ENCODE measurements at regions not wholly inside any gene's neighbourhood (a gene's known extent, or its start where the extent isn't known, plus 50 kb on each side); places are given as distances from the start of the nearest gene placed in this dataset.
"Not testable (repeated sequence)": the region's sequence is repeated elsewhere in the genome, so short reads cannot be mapped to it uniquely, and the experiment has no call there.

DNA sequence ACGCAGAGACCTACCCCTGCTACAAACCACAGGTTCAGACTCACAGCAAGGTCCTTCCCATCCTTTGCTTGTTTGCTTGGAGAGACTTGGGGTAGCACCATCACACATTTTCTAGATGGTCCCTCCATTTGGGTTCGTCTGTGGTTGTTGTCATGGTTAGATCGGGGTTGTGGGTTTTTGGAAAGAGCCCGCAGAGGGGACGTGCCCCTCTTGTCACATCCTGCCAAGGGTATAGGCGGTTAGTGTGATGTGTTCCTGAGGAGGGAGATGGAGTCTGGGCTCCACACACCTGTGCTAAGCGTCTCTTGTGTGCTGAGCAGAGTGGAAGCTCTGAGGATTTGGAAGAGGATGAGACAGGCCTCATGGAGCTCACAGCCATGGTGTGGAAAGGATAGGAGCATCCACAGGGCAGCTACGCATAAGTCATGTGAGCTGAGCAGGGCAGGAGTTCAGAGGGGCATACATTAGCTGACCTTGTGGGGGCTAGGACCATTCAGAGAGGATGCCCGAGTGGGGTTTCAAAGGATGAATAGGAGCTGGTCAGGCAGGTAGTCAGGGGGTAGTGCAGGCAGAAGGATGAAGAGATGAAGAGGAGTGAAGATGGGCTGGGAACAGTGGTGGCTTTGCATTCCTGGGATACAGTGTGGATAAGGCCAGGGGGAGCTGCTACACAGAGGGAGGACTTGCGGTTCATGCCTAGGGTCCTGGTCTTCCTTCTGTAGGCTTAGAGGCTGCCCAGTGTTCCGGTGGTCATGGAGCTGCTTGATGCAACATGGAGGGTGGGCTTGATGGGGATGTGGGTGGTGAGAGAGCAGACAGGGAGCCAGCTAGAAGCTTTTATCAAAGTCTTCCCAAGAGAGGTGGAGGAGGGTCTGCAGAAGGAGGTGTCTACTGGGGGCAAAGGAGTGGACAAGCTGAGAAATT is 62.9 kb downstream of the ACKR3 start:
- no peak for DNase-seq (ENCODE audit: extremely low read depth, low read depth)

DNA sequence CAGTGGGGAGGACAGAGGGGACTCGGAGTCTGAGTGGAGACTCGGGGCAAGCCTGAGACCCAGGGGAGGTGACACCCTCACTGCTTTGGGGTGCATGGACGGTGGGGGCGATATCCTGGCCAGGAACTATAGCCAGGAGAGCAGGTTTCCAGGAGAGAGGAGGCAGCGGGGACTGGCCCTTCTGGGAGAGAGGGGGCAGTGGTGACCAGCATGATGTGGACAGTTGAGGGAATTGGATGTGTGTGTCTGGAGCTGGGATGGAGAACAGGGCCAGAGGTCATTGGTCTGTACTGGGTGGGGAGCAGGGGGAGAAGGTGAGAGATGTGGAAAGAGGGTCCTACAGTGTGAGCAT is 63.6 kb downstream of the ACKR3 start:
- no peak for DNase-seq (ENCODE audit: extremely low read depth, low read depth)

DNA sequence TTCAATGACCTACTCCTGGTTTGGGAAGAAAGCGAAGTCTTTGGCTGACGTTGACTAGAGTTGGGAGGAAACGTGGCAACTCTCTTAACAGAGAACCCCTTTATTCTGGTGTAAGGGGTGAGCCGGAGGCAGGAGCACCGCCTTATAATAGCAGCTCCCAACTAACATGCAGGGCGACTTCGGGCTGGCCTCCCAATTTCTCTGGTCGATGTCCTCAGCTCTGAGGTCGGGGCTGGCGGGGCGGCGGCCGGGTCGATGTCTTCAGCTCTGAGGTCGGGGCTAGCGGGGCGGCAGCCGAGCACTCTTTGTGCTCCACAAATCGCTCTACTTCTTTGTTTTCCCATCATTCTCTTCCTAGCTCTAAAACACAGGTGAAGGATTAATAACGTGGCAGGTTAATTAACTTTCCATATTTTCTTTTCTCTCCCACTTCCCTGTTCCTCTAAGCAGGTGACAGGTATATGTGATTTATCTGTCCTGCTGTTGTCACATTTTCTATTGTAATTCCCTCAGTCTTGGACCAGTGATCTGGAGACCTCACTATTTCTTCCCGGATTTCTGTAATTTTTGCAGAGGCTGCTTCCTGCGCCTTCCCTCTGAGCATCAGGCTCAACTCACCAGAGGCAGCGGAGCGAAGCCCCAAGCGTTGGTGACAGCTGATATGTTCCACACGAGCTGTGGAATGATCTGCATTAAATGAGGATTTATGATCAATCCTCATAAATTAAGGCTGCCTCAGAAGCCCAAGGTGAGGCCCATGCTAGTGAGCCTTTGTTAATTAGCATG is 64.3 kb downstream of the ACKR3 start:
- DNase-seq (ENCODE audit: extremely low read depth, low read depth) = no peak

DNA sequence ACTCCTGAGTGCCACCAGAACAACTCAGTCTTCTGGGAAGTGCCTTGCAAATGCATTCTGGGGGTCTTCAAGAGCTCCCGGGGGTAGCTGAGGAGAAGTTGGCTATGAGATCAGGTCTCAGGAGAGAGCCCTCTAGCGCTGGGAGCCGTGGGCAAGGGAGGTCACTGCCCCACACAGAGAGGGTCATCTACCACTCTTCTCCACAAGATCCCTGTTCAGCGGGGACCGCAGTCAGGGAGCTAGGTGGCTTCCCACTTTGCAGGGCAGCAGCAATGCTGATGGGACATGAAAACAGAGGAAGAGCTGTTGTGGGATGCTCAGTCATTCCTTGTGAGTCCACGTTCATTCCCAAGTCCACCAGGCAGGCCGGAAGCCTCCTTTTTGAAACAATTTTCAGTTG is 66.6 kb downstream of the ACKR3 start:
- no peak for DNase-seq (ENCODE audit: extremely low read depth, low read depth)

DNA sequence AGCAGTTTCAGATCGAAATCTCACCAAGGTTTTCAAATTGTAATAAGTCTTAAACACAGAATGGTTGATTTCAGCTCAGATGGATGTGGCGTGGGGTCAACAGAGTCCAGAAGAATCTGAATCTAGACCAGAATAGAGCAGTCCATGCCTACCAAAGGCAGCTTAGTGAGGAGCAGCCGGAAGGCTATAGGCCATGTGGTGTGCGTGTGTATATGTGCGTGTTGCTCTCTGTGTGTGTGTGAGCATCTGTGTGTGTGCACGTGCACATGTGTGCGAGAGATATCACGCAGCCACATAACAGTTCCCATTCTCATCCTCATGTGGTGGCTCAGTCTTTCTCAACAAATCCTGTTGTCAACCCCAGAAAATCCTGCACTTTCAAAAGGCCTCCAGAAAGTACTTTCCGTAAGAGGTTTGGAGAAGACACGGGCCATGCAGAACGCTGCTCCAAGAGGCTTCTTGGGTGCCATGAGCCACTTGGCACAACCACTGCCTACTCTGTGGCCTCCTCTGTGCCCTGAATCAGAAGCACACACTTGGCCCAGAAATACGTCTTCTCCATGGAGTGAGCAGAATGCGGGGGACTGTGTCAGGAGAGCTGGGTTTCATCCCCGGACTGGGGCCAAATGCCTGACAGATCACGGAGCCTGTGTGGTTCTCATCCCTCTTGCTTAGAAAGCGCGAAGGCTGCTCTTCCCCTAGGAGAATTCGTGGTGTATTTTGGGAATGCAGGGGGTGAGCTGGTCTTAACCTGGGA is 67.3 kb downstream of the ACKR3 start:
- no peak for DNase-seq (ENCODE audit: extremely low read depth, low read depth)

DNA sequence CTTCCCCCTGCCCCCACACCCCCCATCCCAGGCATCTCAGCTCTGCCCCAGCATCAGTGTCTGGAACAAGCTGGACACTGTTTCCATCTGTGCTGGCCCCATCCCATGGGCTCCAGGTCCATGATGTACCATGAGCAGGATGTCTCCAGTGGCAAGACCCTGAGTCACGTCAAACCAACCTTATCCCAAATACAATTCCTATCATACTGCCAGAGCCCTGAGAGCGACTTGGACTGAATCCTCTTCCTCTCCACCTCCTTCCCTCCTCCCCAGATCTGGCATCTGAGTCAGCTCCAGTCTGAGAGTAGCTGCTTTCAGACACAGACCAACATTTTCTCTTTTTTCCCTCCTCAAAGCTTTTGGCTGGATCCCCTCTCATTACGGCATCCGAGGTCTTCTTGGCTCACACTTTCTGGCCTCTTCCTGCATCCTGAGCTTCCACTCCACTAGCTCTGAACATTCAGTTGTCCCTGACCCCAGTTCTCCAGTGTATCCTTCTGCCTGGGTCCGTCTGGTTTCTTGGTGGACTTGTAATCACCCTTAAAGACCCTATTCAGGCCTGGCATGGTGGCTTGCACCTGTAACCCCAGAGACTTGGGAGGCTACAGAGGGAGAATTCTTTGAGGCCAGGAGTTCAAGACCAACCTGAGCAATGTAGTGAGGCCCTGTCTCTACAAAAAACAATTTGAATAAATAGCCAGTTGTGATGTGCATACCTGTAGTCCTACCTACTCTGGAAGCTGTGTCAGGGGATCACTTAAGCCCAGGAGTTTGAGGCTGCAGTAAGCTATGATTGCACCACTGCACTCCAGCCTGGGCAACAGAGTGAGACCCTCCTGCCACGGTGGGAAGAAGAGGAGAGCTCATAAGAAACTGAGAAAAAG is 68.3 kb downstream of the ACKR3 start:
- DNase-seq (ENCODE audit: extremely low read depth, low read depth) = no peak

DNA sequence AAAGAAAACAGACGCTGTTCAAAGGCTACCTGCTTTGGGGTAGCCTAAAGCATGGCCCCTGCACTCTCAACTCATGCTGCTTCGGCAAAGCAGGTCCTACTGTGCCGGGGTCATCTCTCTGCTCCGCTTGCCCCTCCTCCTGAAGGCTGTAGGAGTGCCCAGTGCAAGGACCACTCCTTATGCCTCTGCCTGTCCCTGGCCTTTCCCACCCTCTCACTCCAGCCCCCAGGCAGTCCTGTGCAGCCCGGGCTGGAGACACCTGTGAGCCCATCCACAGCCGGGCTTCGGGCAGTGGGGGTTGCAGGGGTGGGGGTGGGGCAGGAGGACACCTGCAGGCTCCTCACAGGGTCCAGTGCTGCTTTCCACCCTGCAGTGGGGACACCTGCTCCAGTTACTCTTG is 69.1 kb downstream of the ACKR3 start:
- no peak for DNase-seq (ENCODE audit: extremely low read depth, low read depth)

DNA sequence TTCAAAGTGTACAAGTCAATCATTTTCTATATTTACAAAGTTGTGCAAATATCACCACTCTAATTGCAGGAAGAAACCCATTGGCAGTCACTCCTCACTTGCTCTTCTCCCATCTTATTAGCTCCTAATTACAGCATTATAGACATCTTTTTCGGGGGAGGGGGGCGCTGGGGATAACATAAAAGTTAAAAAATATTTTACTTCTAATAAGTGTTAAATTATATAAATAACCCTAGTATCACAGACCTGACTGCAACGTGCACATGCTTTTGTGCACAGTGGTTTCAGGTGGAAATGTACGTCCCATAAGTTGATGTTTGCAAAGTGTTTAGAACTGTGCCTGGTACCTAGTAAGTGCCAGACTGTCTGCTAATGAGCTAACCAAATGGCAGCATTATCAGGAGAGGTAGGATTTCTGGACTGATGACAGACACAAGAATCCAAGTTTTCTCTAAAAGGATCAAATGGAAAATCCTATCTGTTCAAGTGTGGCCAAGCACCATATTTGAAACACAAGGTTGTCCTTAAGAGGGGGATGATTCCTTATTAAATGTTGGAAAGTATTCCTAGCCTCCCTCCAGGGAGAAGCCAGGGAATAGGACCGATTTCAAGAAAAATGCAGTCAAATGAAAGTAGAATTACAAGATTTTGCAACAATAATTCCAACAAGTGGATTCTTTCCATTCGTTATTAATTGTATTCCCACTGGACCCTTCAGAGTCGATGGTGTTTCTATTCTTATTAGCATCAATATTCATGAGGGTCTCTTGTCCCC is 70.0 kb downstream of the ACKR3 start:
- DNase-seq (ENCODE audit: extremely low read depth, low read depth) = no peak

DNA sequence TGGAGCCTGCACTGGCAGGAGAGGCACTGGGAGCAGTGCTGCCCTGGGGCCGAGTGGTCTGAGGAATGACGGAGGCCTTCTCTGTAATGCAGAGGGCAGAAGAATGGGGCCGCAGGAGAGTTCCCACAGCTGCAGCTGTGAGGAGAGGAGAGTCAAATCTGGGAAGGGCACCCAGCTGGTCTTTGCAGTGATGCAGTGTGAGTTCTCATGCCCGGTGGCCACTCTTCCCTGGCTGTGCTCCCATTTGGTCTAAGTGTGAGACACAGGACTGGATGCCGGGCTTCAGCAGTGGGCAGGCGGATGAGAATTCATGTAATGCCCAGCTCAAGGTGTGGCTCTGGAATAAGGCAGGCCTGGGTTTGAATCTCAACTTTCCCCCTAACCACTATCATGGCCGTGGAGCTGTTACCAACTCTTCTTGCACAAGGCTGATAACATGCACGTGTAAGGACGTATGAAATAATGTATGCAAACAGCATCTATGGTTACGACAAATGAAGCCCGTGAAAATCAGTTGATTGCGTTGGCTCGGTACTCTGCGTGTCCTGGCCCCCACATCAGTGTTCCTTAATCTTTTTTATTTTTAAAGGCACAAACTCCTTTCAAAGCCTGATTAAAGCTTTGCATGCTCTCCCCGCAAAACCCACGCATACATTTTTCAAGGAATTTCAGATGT is 71.6 kb downstream of the ACKR3 start:
- DNase-seq (ENCODE audit: extremely low read depth, low read depth) = no peak

DNA sequence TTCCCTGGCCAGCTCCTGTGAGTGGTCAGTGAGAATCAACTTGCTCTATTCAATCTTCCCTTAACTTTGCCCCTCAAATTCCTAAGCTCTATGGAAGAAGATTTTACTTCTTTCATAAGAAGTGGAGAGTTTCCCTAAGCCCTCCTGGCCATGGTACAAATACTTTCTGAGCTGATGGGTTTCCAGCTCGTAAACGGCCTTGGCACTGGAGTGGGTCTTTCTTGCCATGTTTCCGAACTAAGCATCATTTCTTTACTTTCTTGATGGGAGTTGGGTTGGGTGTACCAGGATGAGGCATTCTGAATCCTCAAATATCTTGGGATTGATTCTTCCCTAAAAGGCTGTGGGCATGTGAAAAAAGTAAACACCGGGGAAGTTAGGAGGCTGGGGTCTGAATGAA is 72.5 kb downstream of the ACKR3 start:
- no peak for DNase-seq (ENCODE audit: extremely low read depth, low read depth)

DNA sequence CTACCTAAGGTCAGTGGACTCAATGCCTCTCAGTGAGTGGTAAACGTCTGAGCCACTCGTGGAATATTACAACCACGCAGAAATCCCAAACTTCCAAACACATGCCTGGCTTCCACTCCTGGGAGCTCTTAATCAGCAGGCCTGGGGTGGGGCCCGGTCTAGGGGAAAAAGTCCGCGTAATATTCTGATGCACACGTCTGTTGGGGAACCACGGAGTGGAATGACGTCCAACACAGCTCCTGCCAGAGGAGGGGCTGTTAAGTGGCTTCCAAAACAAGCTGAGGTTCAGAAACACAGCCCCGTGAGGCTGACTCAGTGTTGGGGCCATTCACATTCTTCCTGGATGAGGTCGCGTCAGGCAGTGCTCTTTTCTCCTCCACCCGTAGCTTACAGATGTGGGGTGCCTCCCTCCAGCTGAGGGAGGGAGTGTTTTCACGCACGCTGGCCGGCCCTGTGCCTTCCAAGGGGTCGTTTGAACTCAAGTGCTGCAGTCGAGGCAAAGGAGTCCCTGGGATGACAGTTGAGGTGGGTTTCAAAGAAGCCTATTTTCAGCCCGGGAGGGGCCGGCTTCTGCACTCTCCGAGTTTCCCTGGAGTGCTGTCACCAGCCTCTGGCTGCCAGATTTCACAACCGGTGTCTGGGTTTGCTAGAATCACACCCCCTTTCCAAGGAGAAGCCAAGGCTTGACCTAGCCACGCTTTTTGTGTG is 73.1 kb downstream of the ACKR3 start:
- DNase-seq (ENCODE audit: extremely low read depth, low read depth) = no peak

DNA sequence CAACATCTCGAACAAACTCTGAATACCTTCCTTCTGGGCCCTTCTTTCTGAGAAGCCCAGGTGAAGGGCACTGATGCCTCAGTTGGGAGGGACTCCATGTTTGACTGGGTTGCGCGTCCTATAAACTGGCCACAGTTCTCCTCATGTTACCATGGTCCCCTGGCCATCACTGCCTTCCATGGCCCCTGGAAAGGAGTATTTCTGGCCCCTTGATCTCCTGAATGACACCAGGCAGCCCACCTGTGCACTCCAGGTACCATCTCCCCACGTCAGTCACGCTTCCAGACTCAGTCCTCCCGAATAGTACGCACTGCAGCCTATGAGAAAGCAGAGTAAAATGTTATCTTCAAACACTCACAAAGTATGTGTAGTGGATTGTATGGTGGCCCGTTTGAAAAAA is 73.9 kb downstream of the ACKR3 start:
- no peak for DNase-seq (ENCODE audit: extremely low read depth, low read depth)

DNA sequence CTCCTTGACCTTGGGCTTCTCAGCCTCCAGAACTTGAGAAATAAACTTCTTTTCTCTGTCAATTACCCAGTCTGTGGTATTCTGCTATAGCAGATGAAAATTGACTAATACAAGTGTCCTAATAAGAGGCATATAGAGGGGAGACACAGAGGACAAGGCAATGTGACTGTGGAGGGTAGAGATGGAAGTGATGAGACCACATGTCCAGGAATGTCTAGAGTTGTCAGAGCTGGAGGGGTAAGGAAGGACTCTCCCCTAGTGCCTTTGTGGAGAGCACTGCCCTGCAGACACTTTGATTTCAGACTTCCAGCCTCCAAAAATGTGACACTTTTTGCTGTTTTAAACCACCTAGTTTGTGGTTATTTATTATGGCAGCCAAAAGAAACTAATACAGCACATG is 74.4 kb downstream of the ACKR3 start:
- DNase-seq (ENCODE audit: extremely low read depth, low read depth) = no peak

DNA sequence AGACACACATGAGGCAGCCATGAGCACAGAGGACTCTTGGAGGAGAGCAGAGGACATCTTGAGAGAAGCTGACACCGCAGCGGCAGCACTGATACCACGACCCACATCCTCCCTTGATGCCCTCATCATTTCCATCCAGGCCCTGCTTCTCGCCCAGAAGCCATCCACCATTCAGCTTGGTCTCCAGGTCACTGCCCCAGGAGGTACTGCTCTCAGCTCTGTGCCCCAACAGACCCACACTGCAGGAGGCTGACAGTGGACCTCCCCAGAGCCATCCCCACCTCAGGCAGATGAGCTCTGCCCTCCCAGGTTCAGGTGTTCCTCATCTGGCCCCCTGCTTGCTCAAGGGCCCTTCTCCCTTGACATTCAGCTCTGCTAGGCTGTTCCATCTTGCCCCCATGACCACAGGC is 74.9 kb downstream of the ACKR3 start:
- no peak for DNase-seq (ENCODE audit: extremely low read depth, low read depth)

DNA sequence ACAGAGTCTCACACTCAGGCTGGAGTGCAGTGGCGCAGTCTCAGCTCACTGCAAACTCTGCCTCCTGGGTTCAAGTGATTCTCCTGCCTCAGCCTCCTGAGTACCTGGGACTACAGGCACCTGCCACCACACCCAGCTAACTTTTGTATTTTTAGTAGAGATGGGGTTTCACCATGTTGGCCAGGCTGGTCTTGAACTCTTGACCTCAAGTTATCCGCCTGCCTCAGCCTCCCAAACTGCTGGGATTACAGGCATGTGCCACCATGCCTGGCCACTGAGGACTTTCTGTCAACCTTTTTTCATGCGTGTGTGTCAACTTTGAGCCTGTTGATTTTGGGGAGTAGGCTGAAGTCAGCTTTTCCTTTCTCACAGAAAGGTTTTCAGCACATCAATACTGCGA is 75.5 kb downstream of the ACKR3 start:
- not testable (repeated sequence) for DNase-seq (ENCODE audit: extremely low read depth, low read depth)

DNA sequence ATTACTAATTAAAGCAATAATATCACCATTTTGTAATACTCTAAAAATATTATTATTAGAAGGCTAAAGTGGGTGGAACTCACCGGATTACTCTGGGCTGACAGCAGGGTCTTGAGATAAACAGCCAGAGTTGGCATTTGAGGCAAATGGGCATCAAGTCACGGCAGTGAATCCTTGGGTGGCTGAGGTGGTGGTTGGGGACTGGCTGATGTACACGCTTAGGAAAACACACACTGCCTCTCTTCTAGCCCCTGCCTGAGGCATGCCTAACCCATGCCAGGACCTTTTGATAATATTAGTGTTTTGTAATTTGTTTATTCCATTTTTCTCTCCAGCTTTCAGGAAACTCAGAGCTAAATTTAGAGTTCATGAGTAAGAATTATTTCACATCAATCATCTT is 76.8 kb downstream of the ACKR3 start:
- no peak for DNase-seq (ENCODE audit: extremely low read depth, low read depth)

DNA sequence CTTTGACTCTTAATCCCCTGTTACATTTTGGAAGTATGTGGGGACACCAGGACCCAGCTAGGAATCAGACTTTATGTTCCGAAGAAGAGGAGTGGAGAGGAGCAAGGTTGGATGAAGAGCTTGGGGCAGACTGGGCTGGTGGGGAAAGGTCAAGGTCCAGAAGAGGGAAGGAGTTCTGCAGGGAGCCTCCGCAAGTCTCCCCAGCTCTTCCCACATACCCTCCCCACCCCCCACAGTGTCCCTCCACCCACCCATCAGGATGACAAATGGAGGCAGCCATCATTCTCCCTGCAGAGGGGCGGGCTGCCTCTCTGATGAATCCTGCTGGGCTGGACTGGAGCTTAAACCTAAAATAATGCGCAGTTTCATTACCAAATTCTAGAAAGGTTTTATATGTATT is 77.2 kb downstream of the ACKR3 start:
- no peak for DNase-seq (ENCODE audit: extremely low read depth, low read depth)

DNA sequence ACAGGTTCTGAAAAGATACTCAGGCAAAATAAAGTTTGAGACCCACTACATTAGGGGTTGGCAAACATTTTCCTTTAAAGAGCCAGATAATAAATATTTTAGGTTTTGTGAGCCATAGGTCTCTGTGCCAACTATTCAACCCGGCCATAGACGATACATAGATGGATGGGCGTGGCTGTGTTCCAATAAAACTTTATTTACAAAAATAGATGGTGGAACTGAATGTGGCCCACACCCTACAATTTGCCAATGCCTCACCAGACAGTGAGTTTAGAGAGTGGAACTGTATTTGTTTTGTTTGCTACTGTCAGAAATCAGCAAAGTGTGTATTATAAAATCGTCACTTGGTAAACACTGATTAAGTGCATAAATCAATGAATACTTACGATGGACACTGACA is 78.0 kb downstream of the ACKR3 start:
- no peak for DNase-seq (ENCODE audit: extremely low read depth, low read depth)
